ENCODE measurements at regions not wholly inside any gene's neighbourhood (a gene's known extent, or its start where the extent isn't known, plus 50 kb on each side); places are given as distances from the start of the nearest gene placed in this dataset.

- no peak for TF ChIP-seq MXI1 (IDR thresholded peaks at IDR 0.05; ENCODE audit: borderline replicate concordance, low read depth, low read length)
- TF ChIP-seq MAZ (IDR thresholded peaks at IDR 0.05; ENCODE audit: borderline replicate concordance, low read depth, low read length) = no peak
- no peak for TF ChIP-seq ELK1 (IDR thresholded peaks at IDR 0.05; ENCODE audit: borderline replicate concordance, low read depth, low read length)
- TF ChIP-seq SMC3 (IDR thresholded peaks at IDR 0.05; ENCODE audit: low read depth, low read length) = no peak
- TF ChIP-seq RCOR1 (IDR thresholded peaks at IDR 0.05; ENCODE audit: insufficient replicate concordance, low read length) = no peak
- TF ChIP-seq USF2 (IDR thresholded peaks at IDR 0.05; ENCODE audit: low read depth, low read length) = no peak
- TF ChIP-seq BHLHE40 (IDR thresholded peaks at IDR 0.05; ENCODE audit: low read depth, low read length) = no peak
- TF ChIP-seq MAFK (IDR thresholded peaks at IDR 0.05; ENCODE audit: low read depth, low read length) = no peak
- no peak for TF ChIP-seq CEBPB (IDR thresholded peaks at IDR 0.05; ENCODE audit: low read depth, low read length)
- TF ChIP-seq RAD21 (IDR thresholded peaks at IDR 0.05; ENCODE audit: low read length) = no peak
- ATAC-seq (ENCODE audit: low read depth) = no peak
- intact Hi-C loops (cut with micrococcal nuclease) = no loop called here
Observed at GRCh38 chr12:131274906-131275305, 321.2 kb downstream of the ADGRD1 start.

More at GRCh38 chr12:131274906-131275305, 321.2 kb downstream of the ADGRD1 start:
- Histone ChIP-seq H2BK15ac (ENCODE audit: low read depth, low read length) (no peak overlapping the region), H3K23ac (ENCODE audit: low read depth, low read length) (no peak overlapping the region), H3K18ac (ENCODE audit: low read depth, low read length) (no peak overlapping the region), H4K91ac (ENCODE audit: insufficient read depth, low read depth, low read length) (no peak overlapping the region), H3K4me2 (ENCODE audit: low read depth, low read length) (no peak overlapping the region), H2BK20ac (ENCODE audit: low read depth, low read length) (no peak overlapping the region), H3K9ac (ENCODE audit: low read depth, low read length) (no peak overlapping the region), H2AK5ac (ENCODE audit: low read depth, low read length) (no peak overlapping the region), H4K20me1 (ENCODE audit: insufficient read depth, low read length) (no peaks in the 10 kb centered on the region), H3K56ac (ENCODE audit: extremely low read depth, insufficient read depth, low read length) (no peak overlapping the region), H2AK9ac (replicated peaks; ENCODE audit: low read depth, low read length, poor library complexity) (no peak overlapping the region), H3K4ac (ENCODE audit: low read depth, low read length) (no peak overlapping the region), H3K14ac (replicated peaks; ENCODE audit: low read depth, low read length) (no peak overlapping the region), H3K9me1 (ENCODE audit: insufficient read depth, low read length) (no peaks in the 10 kb centered on the region), H3K79me1 (ENCODE audit: low read depth in 1 of 2, low read length in 2 of 2) (no peaks in the 10 kb centered on the region), H3K27me3 (ENCODE audit: control insufficient read depth, insufficient read depth, low read length) (no peaks in the 10 kb centered on the region), H4K5ac (ENCODE audit: low read depth, low read length) (no peak overlapping the region), H3K9me3 (ENCODE audit: control insufficient read depth, insufficient read depth, low read length) (peaks cover 37% of the 10 kb centered on the region), H3K27ac (ENCODE audit: insufficient read depth, low read length) (no peak overlapping the region), H3K4me3 (ENCODE audit: insufficient read depth, low read depth, low read length) (no peak overlapping the region), H2AFZ (replicated peaks; ENCODE audit: low read length, poor library complexity) (no peak overlapping the region), H3K4me1 (ENCODE audit: control insufficient read depth, insufficient read depth, low read length) (no peaks in the 10 kb centered on the region), H2BK120ac (ENCODE audit: low read depth, low read length) (no peak overlapping the region), H3K36me3 (ENCODE audit: control insufficient read depth, insufficient read depth, low read length) (no peaks in the 10 kb centered on the region), H2BK5ac (ENCODE audit: low read depth, low read length, poor library complexity, severe bottlenecking) (no peak overlapping the region), H4K8ac (ENCODE audit: low read depth in 2 of 2, low read length in 2 of 2) (no peak overlapping the region)
- no TSS peak for BruUV-seq (replicated peaks)
- POLR2A ChIA-PET (ENCODE audit: unreplicated experiment) = no interaction called here
- in situ Hi-C loops (cut with MboI; ENCODE audit: low sequenced_read_pairs) (no loop called here), dilution Hi-C loops (cut with HindIII; ENCODE audit: low sequenced_read_pairs, unreplicated experiment) (no loop called here)
- CTCF ChIA-PET = no interaction called here
- DNase-seq = no peak
- WGBS, 2 experiments (ENCODE audit: extremely low coverage in 2 of 2, insufficient read length in 1 of 2) = 71% methylated on average over 6 of the region's 14 CpGs; no CpG with 5 or more reads in 1 of the 2 experiments

Data from IMR-90 (cell line).